GM12878 (cell line): ENCODE measurements at regions not wholly inside any gene's neighbourhood (a gene's known extent, or its start where the extent isn't known, plus 50 kb on each side); places are given as distances from the start of the nearest gene placed in this dataset.

ENCODE experiments used
- ATAC-seq: fragments of 200-7000 bp; cut with Tn5 transposase; 3 replicates; pipeline ENCODE4 v1.9.1; 2020; ENCODE audit warnings: mild to moderate bottlenecking, moderate library complexity
- BruUV-seq: library from RNA; stranded (reverse); fragments of 400-500 nt; replicated peaks from 2 replicates; lab custom pipeline; 2021; lab: Mats Ljungman, UMichigan
- CTCF ChIA-PET: fragments of 300-600 bp; sonication (Branson Sonifier 250); formaldehyde crosslinking; extraction: SDS; loops from one replicate; lab custom pipeline; 2021; ENCODE audit warnings: inconsistent platforms; lab: Yijun Ruan, JAX
- POLR2A ChIA-PET: fragments of 350-600 bp; formaldehyde crosslinking; extraction: SDS; loops from one replicate; lab custom pipeline; 2021; ENCODE audit warnings: inconsistent platforms; lab: Charles Lee
- RAD21 ChIA-PET: fragments of 300-600 bp; sonication (Branson Sonifier 250); formaldehyde crosslinking; loops from one replicate; lab custom pipeline; 2023; ENCODE audit warnings: antibody characterized with exemption; ENCODE audit not compliant: unreplicated experiment; lab: Charles Lee
- SMC1A ChIA-PET: fragments of 300-600 bp; sonication (Branson Sonifier 250); formaldehyde crosslinking; loops from one replicate; lab custom pipeline; 2023; ENCODE audit not compliant: unreplicated experiment, uncharacterized antibody; lab: Charles Lee
- DNase-seq: peaks from one replicate; pipeline ENCODE4 v3.0.0-alpha.2; 2011; ENCODE audit warnings: low read depth, low spot score
- FAIRE-seq: peaks from 3 replicates; lab custom pipeline; 2011; peaks lifted over from hg19 to GRCh38; lab: Jason Lieb, UNC
- H2AFZ ChIP-seq: 2 replicates; pipeline ENCODE4 v1.6.0; 2011; ENCODE audit warnings: low read depth, low read length, control low read depth; ENCODE audit not compliant: control insufficient read depth
- H3K27ac ChIP-seq: 2 replicates; pipeline ENCODE4 v1.5.1; 2011; ENCODE audit warnings: control low read depth; ENCODE audit not compliant: control insufficient read depth, insufficient read depth
- H3K27me3 ChIP-seq, 2 experiments: replicated peaks in 1 of 2; 2 replicates each; pipeline versions ENCODE4 v1.6.0 to v1.6.1; 2011; ENCODE audit warnings: low read length in 1 of 2; ENCODE audit not compliant: control insufficient read depth in 2 of 2, insufficient read depth in 2 of 2
- H3K36me3 ChIP-seq, 2 experiments: 2 replicates each; pipeline ENCODE4 v1.5.1; 2011; ENCODE audit warnings: low read length in 1 of 2; ENCODE audit not compliant: control insufficient read depth in 2 of 2, insufficient read depth in 2 of 2
- H3K4me1 ChIP-seq: 2 replicates; pipeline ENCODE4 v1.6.1; 2011; ENCODE audit warnings: mild to moderate bottlenecking, low read length, moderate library complexity, mixed read lengths; ENCODE audit not compliant: control insufficient read depth, insufficient read depth
- H3K4me2 ChIP-seq: 2 replicates; pipeline ENCODE4 v1.6.0; 2011; ENCODE audit warnings: control low read depth; ENCODE audit not compliant: control insufficient read depth, insufficient read depth
- H3K4me3 ChIP-seq: fragments of 200-600 bp; sonication (generic); 2 replicates; pipeline ENCODE4 v1.5.1; 2016
- H3K79me2 ChIP-seq: 2 replicates; pipeline ENCODE4 v1.6.0; 2011; ENCODE audit warnings: low read length; ENCODE audit not compliant: control insufficient read depth, insufficient read depth
- H3K9ac ChIP-seq: 2 replicates; pipeline ENCODE4 v1.8.0; 2011; ENCODE audit warnings: low read length, control low read depth, mixed read lengths; ENCODE audit not compliant: control insufficient read depth, insufficient read depth
- H3K9me3 ChIP-seq: replicated peaks from 3 replicates; pipeline ENCODE4 v1.5.1; 2011; ENCODE audit warnings: mild to moderate bottlenecking, low read length; ENCODE audit not compliant: control insufficient read depth, insufficient read depth
- H4K20me1 ChIP-seq: 2 replicates; pipeline ENCODE4 v1.6.0; 2011; ENCODE audit not compliant: control insufficient read depth, insufficient read depth
- CHD4 ChIP-seq: fragments of 200-600 bp; sonication (generic); IDR thresholded peaks from 2 replicates; pipeline ENCODE4 v1.6.1; 2016; ENCODE audit warnings: mild to moderate bottlenecking
- CTCF ChIP-seq, 3 experiments: IDR thresholded peaks in 2 of 3; conservative IDR thresholded peaks in 1 of 3; 2 replicates each; pipeline ENCODE4 v1.5.1; 2011; ENCODE audit warnings: low read depth in 3 of 3, low read length in 3 of 3, mild to moderate bottlenecking in 3 of 3, control low read depth in 2 of 3, moderate library complexity in 2 of 3, inconsistent platforms in 1 of 3, mixed read lengths in 1 of 3; ENCODE audit not compliant: control insufficient read depth in 2 of 3, insufficient read depth in 1 of 3; ENCODE audit errors: extremely low read depth in 1 of 3
- KLF5 ChIP-seq: fragments of 450-650 bp; IDR thresholded peaks from 2 replicates; pipeline ENCODE4 v1.6.1; 2014; ENCODE audit warnings: mild to moderate bottlenecking; ENCODE audit not compliant: partially characterized antibody
- MLLT1 ChIP-seq: fragments of 450-650 bp; IDR thresholded peaks from 2 replicates; pipeline ENCODE4 v1.6.1; 2016; ENCODE audit warnings: mild to moderate bottlenecking
- NR2C2 ChIP-seq: IDR thresholded peaks from 2 replicates; pipeline ENCODE4 v1.6.1; 2011; ENCODE audit warnings: borderline replicate concordance, low read depth; ENCODE audit not compliant: control insufficient read depth, insufficient read length
- POU2F2 ChIP-seq: IDR thresholded peaks from 3 replicates; pipeline ENCODE4 v1.6.1; 2011; ENCODE audit warnings: low read depth, mild to moderate bottlenecking, low read length, borderline replicate concordance
- RB1 ChIP-seq: fragments of 450-650 bp; formaldehyde crosslinking; IDR thresholded peaks from 2 replicates; pipeline ENCODE4 v1.6.1; 2017; ENCODE audit warnings: mild to moderate bottlenecking, borderline replicate concordance
- SMAD1 ChIP-seq: fragments of 450-650 bp; IDR thresholded peaks from 2 replicates; pipeline ENCODE4 v1.6.1; 2018; ENCODE audit warnings: mild to moderate bottlenecking, low read depth; ENCODE audit not compliant: partially characterized antibody
- USF1 ChIP-seq: IDR thresholded peaks from 2 replicates; pipeline ENCODE4 v1.6.1; 2011; ENCODE audit warnings: borderline replicate concordance, low read depth, mild to moderate bottlenecking, moderate library complexity, mixed read lengths, low read length; ENCODE audit not compliant: insufficient read depth; ENCODE audit errors: extremely low read length
- ZBTB11 ChIP-seq: fragments of 450-650 bp; formaldehyde crosslinking; IDR thresholded peaks from 2 replicates; pipeline ENCODE4 v1.5.0; 2022; ENCODE audit warnings: mild to moderate bottlenecking, missing genetic modification characterization
- WGBS: methylation state at CpG from one replicate; pipeline ENCODE4 v1.1.6; 2016; ENCODE audit warnings: low lambda C conversion rate; ENCODE audit not compliant: insufficient replicate concordance, insufficient coverage; ENCODE audit errors: missing lambda C conversion rate; 5-methylcytosine and 5-hydroxymethylcytosine counted together
- in situ Hi-C: fragments of 300-500 bp; cut with MboI; formaldehyde crosslinking; loops from 9 replicates; pipeline ENCODE4 v1.14.3; 2018; ENCODE audit warnings: mixed read lengths
- intact Hi-C: fragments of 100-400 bp; cut with micrococcal nuclease; formaldehyde crosslinking; loops from one replicate; pipeline ENCODE4 v1.14.2; 2022; ENCODE audit not compliant: unreplicated experiment

- ChIA-PET RAD21 (no interaction called here), SMC1A (no interaction called here), CTCF (no interaction called here), POLR2A (no interaction called here)
- Histone ChIP-seq H3K27me3 (no peaks in the 10 kb centered on the region), H4K20me1 (no peaks in the 10 kb centered on the region), H2AFZ (no peak overlapping the region), H3K4me2 (no peak overlapping the region), H3K4me1 (no peaks in the 10 kb centered on the region), H3K36me3 (no peaks in the 10 kb centered on the region), H3K9ac (no peak overlapping the region), H3K27ac (no peak overlapping the region), H3K79me2 (no peaks in the 10 kb centered on the region), H3K9me3 (no peaks in the 10 kb centered on the region), H3K4me3 (no peak overlapping the region)
- DNase-seq (no peak), ATAC-seq (no peak), FAIRE-seq (no peak)
- no TSS peak for BruUV-seq
- 0% methylated on average over 2 of the region's 2 CpGs for WGBS
- intact Hi-C loops = no loop called here
- in situ Hi-C loops = no loop called here
- TF ChIP-seq USF1 = no peak
- no peak for TF ChIP-seq MLLT1
- no peak for TF ChIP-seq CHD4
- TF ChIP-seq RB1 = no peak
- no peak for TF ChIP-seq NR2C2
- no peak for TF ChIP-seq CTCF (IDR thresholded peaks at IDR 0.05 in 2 of 3, conservative IDR thresholded peaks at IDR 0.05 in 1 of 3; ENCODE audit: control insufficient read depth in 2 of 3, extremely low read depth in 1 of 3, insufficient read depth in 1 of 3, low read depth in 3 of 3, low read length in 3 of 3)
- no peak for TF ChIP-seq KLF5
- TF ChIP-seq SMAD1 = no peak
- no peak for TF ChIP-seq ZBTB11 (CRISPR knock-in tag)
- TF ChIP-seq POU2F2 = no peak
These were observed 1416.1 kb downstream of the PCDH7 start for GRCh38 chr4:32136081-32136787.
